GM08714 (cell line): ENCODE measurements at regions not wholly inside any gene's neighbourhood (a gene's known extent, or its start where the extent isn't known, plus 50 kb on each side); places are given as distances from the start of the nearest gene placed in this dataset.

ENCODE experiments used
- H3K4me3 ChIP-seq: fragments of 200-500 bp; sonication (Bioruptor generic); 2 replicates; pipeline ENCODE4 v1.5.1; 2014; ENCODE audit warnings: mild to moderate bottlenecking, low read length, inconsistent platforms
- ZNF274 ChIP-seq: IDR thresholded peaks from 2 replicates; pipeline ENCODE4 v1.6.1; 2012; ENCODE audit warnings: mild to moderate bottlenecking, low read depth, low read length

GRCh38 chrX:5082705-5083104 is 1146.0 kb downstream of the NLGN4X start:
- TF ChIP-seq ZNF274: no peak
- H3K4me3 ChIP-seq: no peak overlapping the region

- no peak for TF ChIP-seq ZNF274
- H3K4me3 ChIP-seq: no peak overlapping the region
Observed at GRCh38 chrX:5080791-5081190, 1147.9 kb downstream of the NLGN4X start.

GRCh38 chrX:5068550-5068949 is 1160.1 kb downstream of the NLGN4X start:
- no peak for TF ChIP-seq ZNF274
- H3K4me3 ChIP-seq: no peak overlapping the region

- H3K4me3 ChIP-seq: no peak overlapping the region
- no peak for TF ChIP-seq ZNF274
Observed at GRCh38 chrX:5057786-5058185, 1170.9 kb downstream of the NLGN4X start.

GRCh38 chrX:5054852-5055251 is 1173.8 kb downstream of the NLGN4X start:
- TF ChIP-seq ZNF274: no peak
- H3K4me3 ChIP-seq: no peak overlapping the region

GRCh38 chrX:5051831-5052491 is 1176.7 kb downstream of the NLGN4X start:
- no peak overlapping the region for H3K4me3 ChIP-seq
- TF ChIP-seq ZNF274: no peak

GRCh38 chrX:5042563-5042962 is 1186.1 kb downstream of the NLGN4X start:
- H3K4me3 ChIP-seq: no peak overlapping the region
- no peak for TF ChIP-seq ZNF274

DNA sequence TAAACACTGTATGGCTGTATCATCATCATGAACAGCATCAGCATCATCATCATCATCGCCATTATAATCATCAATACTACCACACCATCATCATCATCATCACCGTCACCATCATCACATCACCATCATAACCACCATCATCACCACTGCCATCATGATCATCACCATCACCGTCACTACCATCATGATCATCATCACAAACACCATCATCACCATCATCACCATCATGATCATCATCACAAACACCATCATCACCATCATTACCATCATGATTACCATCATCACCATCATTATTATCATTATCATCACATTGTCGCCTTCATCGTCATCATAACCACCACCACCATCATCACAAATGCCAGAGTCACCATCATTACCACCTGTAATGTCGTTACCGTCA is 1196.9 kb downstream of the NLGN4X start:
- no peak overlapping the region for H3K4me3 ChIP-seq
- no peak for TF ChIP-seq ZNF274

GRCh38 chrX:5015451-5015850 is 1213.2 kb downstream of the NLGN4X start:
- TF ChIP-seq ZNF274: no peak
- no peak overlapping the region for H3K4me3 ChIP-seq

GRCh38 chrX:4994855-4995254 is 1233.8 kb downstream of the NLGN4X start:
- H3K4me3 ChIP-seq: no peak overlapping the region
- no peak for TF ChIP-seq ZNF274

- no peak for TF ChIP-seq ZNF274
- H3K4me3 ChIP-seq: no peak overlapping the region
Observed at GRCh38 chrX:4978613-4979012, 1250.1 kb downstream of the NLGN4X start.

- TF ChIP-seq ZNF274: no peak
- no peak overlapping the region for H3K4me3 ChIP-seq
Observed at GRCh38 chrX:4971646-4972045, 1257.0 kb downstream of the NLGN4X start.

DNA sequence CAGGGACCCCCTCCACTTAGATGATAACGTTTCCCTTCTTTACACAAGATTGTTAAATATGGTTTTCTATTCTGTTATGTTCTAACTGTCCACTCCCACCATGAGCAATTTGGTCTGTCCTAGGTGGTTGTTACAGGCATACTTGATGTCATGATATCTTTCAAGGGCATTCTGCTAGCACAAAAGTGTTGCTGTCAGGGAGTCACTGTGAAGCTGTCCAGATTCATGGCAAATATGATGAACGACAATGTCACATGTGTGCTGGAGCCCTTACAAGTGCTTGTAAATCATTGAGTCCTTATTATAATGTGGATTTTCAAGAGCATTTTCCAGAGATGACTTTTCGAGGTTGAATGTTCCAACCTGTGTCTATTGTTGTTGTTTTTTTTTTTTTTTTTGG is 1250.7 kb upstream of the PRKX start:
- TF ChIP-seq ZNF274: no peak

DNA sequence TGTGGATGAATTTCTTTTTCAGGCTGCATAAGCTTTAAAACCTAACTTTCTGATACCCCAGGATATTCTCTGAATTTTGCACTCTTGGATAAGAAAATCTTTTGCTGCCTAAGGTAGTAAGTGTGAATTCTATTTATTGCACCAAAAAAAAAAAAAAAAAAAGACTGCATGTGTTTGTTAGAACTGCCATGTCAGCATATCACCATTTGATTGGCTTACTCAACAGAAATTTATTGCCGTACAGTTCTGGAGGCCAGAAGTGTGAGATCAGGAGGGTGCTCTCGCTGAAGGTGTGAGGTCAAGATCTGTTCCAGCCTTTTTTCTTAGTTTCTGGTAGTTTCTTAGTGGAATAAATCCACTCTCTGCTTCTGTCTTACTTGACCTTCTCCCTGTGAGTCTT is 1250.0 kb upstream of the PRKX start:
- TF ChIP-seq ZNF274: no peak
- H3K4me3 ChIP-seq: no peak overlapping the region

More for the DNA sequence above, 1250.7 kb upstream of the PRKX start:
- H3K4me3 ChIP-seq: no peak overlapping the region

GRCh38 chrX:4944767-4945166 is 1231.3 kb upstream of the PRKX start:
- no peak for TF ChIP-seq ZNF274
- H3K4me3 ChIP-seq: no peak overlapping the region

- H3K4me3 ChIP-seq: no peak overlapping the region
- no peak for TF ChIP-seq ZNF274
Observed at GRCh38 chrX:4936315-4936714, 1222.9 kb upstream of the PRKX start.
